HL-60 (cell line): ENCODE measurements at regions not wholly inside any gene's neighbourhood (a gene's known extent, or its start where the extent isn't known, plus 50 kb on each side); places are given as distances from the start of the nearest gene placed in this dataset.

ENCODE experiments used
- GABPA ChIP-seq: IDR thresholded peaks from 2 replicates; pipeline ENCODE4 v1.6.1; 2012; ENCODE audit warnings: low read depth
- POLR2AphosphoS5 ChIP-seq: IDR thresholded peaks from 2 replicates; pipeline ENCODE4 v1.6.1; 2012; ENCODE audit warnings: low read depth
- SPI1 ChIP-seq: IDR thresholded peaks from 2 replicates; pipeline ENCODE4 v1.6.1; 2012; ENCODE audit warnings: low read depth, mild to moderate bottlenecking, borderline replicate concordance
- TF ChIP-seq, protein P1 (sequence below): IDR thresholded peaks from one replicate; pipeline ENCODE4 v1.5.1; 2011; ENCODE audit warnings: low read length, control low read depth, inconsistent platforms; ENCODE audit not compliant: insufficient read depth
- TF ChIP-seq, protein P2 (sequence below): IDR thresholded peaks from 2 replicates; pipeline ENCODE4 v1.6.1; 2012; ENCODE audit warnings: low read depth; ENCODE audit not compliant: insufficient replicate concordance

GRCh38 chr22:27215871-27216270 is 558.5 kb downstream of the MIAT start:
- TF ChIP-seq, protein P1, sequence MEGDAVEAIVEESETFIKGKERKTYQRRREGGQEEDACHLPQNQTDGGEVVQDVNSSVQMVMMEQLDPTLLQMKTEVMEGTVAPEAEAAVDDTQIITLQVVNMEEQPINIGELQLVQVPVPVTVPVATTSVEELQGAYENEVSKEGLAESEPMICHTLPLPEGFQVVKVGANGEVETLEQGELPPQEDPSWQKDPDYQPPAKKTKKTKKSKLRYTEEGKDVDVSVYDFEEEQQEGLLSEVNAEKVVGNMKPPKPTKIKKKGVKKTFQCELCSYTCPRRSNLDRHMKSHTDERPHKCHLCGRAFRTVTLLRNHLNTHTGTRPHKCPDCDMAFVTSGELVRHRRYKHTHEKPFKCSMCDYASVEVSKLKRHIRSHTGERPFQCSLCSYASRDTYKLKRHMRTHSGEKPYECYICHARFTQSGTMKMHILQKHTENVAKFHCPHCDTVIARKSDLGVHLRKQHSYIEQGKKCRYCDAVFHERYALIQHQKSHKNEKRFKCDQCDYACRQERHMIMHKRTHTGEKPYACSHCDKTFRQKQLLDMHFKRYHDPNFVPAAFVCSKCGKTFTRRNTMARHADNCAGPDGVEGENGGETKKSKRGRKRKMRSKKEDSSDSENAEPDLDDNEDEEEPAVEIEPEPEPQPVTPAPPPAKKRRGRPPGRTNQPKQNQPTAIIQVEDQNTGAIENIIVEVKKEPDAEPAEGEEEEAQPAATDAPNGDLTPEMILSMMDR = no peak
- no peak for TF ChIP-seq GABPA
- TF ChIP-seq, protein P2, sequence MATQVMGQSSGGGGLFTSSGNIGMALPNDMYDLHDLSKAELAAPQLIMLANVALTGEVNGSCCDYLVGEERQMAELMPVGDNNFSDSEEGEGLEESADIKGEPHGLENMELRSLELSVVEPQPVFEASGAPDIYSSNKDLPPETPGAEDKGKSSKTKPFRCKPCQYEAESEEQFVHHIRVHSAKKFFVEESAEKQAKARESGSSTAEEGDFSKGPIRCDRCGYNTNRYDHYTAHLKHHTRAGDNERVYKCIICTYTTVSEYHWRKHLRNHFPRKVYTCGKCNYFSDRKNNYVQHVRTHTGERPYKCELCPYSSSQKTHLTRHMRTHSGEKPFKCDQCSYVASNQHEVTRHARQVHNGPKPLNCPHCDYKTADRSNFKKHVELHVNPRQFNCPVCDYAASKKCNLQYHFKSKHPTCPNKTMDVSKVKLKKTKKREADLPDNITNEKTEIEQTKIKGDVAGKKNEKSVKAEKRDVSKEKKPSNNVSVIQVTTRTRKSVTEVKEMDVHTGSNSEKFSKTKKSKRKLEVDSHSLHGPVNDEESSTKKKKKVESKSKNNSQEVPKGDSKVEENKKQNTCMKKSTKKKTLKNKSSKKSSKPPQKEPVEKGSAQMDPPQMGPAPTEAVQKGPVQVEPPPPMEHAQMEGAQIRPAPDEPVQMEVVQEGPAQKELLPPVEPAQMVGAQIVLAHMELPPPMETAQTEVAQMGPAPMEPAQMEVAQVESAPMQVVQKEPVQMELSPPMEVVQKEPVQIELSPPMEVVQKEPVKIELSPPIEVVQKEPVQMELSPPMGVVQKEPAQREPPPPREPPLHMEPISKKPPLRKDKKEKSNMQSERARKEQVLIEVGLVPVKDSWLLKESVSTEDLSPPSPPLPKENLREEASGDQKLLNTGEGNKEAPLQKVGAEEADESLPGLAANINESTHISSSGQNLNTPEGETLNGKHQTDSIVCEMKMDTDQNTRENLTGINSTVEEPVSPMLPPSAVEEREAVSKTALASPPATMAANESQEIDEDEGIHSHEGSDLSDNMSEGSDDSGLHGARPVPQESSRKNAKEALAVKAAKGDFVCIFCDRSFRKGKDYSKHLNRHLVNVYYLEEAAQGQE = no peak
- no peak for TF ChIP-seq POLR2AphosphoS5
- no peak for TF ChIP-seq SPI1
